Medulla oblongata (tissue), 1 donor: ENCODE measurements at regions not wholly inside any gene's neighbourhood (a gene's known extent, or its start where the extent isn't known, plus 50 kb on each side); places are given as distances from the start of the nearest gene placed in this dataset.
A peak's percentile ranks its signal among the peaks of the same experiment; 100 is the strongest.
"Not testable (repeated sequence)": the region's sequence is repeated elsewhere in the genome, so short reads cannot be mapped to it uniquely, and the experiment has no call there.

ENCODE experiments used
- DNase-seq: peaks from one replicate; pipeline ENCODE4 v3.0.0-alpha.2; 2015; ENCODE audit errors: extremely low spot score

DNA sequence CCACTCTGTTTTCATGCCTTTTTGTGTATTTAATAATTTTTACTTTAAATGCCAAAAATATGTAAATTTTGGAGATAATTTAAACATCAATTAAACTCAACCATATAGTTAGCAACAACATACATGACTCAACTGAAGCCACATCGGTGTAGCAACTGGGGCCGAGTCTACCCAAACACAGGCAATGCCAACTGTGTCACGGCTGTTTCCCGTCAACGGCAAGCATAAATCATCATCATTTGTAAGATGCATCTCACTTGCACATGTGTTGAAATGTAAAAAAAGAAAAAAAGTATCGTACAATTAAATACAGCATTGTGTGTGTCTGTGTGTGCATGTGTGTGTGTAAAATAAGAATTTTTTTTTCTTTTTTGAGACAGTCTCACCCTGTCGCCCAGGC, 160.1 kb upstream of the TAS2R1 start:
- DNase-seq: no peak

DNA sequence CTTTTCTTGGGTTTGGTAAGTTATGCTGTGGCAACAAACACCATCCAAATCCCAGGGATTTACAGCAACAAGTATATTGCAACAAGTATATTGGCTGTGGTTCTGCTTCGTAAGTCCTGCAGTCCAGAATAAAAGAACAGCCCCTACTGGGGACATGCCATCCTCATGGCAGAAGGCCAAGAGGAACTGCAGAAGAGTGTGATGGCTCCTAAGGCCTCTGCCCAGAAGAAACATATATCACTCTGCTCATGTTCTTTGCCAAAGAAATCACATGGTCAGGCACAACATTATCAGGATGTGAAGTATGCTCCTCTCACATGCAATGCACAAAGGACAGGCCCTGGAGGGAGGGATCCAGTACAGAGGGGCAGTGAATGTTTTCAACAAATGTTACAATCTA, 159.6 kb upstream of the TAS2R1 start:
- no peak for DNase-seq

DNA sequence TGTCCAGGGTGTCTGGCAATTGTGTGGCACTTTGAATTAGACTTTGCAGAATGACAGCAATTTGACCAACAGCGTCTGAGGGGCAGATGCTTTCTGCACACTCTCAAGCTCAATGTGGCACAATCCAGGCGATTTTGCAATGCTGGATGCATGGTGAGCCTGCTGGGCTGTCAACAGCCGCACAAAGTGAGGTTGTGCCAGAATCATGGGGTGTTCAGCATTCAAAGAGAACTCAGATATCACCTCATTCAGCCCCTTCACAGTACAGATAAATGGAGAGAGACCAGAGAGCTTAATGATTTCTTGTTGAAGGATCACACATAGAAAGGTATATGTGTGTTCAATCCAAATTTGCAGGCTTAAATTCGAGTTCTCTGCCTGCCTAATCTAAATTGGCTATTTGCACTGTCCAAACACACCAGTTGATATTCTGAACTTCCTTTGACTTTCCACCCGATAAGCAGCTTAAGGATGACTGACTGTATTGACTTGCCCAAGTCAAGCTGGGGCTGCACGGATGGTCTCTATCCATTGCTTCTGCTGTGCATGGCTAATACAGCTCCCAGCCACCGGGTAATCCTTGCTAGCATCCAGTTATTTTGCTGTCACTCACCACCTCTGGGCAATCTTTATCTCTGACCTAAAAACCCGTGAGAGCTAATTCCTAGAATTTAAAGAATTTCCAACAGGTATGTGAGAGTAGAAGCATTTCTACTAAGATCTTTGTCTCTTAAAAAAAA, 157.9 kb upstream of the TAS2R1 start:
- no peak for DNase-seq

DNA sequence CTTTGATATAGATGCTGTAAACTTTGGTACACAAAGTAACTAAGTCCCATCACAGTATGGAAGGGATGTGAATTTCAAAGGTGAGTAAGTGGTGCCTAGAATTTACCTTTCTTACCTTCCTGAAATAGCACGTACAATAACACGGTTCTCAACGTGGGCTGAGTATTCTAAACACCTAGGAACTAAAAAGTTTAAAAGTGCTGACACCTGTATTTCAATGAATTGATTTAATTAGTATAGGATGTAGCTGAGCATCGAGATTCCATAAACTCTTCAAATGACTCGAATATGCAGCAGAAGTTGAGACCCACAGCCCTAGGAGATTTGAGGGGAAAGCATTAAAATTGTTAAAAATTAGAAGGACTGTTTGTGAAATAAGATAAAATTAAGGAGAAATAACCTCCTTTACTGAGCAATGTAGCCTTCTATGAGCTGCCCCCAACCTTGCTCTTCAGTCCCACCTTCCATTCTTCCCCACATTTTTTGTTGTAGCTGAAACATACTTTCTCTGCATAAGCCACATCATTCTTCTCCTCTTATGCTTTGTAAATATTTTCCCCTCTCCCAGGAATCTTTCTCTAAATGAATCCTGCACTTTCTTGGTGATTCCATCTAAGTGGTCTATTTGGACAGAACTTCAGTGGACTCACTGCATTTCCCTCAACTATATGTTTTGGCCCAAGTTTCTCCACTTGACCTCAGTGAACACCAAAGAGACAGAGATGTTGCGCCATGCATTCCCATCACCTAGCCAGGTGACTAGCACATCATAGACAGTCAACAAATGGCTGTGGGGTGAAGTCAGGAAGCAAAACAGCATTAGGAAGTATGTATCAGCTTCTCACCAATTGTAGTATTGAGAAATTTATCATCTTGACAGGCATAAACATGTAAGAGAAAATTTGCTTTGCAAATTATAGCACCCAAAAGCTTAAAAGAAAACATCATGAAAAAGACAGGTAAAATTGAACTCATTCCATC, 156.5 kb upstream of the TAS2R1 start:
- DNase-seq: no peak

DNA sequence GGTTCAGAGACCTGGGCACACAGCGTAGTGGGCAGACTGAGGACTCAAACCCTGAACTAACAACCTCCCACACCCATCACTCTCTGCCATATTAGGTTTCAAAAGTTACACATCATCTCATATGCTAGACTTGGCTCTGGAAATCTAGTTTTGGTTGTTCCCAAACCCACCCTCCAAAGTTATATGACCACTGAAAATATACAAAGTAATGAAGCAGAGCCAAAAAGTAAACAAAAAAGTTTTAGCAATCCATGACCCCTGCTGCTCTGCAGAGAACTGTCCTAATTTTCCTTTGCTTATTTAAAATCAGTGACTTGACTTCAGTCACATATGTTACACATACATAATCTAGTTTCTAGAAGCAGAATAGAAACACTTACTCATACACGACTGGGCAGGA, 155.6 kb upstream of the TAS2R1 start:
- no peak for DNase-seq

DNA sequence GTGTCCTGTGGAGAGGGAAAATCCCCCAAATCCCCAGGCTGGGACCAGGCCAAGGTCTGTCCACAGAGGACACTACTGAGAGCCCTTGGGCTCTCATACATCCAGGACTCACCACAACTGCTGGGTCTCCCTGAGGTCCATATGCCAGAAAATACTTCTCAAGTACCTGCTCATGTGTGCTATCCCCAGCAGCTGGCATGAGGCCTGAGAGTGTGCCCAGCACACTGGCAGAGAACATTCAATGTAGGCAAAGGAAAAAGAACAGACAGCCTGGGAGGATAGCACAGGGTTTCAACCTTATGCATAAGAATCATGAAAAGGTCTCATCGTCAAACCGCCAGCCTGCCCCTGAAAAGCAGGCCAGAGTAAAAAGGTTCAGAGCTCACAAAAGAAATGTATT, 154.1 kb upstream of the TAS2R1 start:
- DNase-seq: no peak

DNA sequence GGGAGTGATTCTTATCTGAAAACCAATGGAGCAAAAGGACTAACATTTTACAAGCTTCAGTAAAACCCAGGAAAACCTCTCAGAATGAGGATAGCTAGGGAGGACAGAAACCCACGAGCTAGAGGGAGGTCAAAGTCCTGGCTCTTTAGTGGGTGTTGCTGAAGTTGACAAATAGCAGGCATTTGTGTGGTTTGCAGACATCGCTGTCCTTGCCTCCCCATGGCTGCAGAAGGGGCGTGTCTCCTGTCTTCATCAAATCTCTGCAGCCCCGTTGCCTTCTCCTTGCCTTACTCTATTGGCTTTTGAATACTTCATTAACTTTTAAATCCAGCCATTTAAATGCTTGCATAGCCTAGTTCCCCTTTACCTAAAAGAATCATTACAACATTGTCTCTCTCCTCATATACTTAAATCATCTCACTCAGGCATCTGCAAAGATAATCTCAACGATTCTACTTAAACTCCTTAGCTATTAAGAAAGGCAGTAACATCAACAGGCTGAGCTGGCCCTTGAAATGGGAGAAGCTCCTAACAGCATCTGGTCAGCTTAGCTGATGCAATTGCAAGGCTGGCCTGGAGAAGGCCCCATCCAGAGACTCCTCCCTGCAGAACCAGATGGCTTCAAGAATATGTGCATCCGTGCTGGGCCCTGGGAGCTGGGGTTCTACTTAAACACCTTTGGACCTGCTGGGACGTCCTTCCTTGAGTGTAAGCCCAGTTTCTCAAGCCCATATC, 152.8 kb upstream of the TAS2R1 start:
- DNase-seq: no peak

DNA sequence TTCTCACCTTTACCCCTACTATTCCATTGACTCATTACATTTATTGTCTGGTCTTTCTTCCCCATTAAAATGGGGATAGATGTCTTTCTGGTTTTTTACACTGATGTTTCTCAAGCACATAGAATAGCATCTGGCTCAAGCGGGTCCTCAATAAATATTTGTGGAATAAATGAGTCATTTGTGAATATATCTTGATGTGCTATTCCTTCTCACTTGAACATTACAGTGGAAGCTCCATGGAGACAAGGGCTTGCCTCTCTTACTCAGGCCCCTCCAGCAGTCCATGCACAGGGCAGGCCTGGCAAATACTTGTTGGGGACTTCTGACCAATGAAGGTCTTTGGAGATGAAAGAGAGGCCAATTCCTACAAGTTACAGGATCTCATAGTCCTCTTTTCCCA, 151.7 kb upstream of the TAS2R1 start:
- no peak for DNase-seq

DNA sequence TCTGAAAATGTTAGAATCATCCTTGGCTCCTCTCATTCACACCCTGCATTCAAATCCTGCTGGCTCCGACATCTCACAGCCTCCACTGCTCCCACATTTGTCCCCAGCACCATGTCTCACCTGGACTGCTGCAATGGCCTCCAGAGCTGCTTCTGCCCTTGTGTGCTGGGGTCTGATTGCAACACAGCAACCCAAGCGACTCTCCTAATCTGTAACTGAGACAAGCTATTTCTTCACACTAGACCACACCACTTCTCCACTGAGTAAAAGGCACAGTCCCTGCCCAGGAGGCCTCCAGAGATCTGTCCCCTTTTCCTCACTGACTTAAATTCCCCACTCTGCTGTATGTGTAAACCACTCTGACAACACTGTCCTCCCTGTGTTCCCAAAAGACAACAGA, 151.1 kb upstream of the TAS2R1 start:
- DNase-seq: no peak

DNA sequence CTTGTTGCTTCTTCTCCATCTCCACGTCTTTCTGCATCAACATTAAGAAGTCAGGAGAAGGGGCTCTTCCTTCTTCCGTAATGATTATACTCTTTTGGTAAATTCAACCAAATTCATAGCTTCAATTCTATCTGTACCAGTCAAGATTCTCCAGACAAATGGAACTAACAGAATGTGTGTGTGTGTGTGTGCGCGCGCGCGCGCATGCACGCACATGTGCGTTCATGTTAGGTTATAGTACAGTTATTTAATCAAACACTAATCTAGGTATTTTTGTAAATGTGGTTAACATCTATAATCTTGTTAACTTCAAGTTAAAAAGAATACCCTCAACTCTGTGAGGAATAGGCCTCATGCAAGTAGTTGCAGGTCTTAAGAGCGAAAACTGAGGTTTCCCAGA, 150.3 kb upstream of the TAS2R1 start:
- no peak for DNase-seq

DNA sequence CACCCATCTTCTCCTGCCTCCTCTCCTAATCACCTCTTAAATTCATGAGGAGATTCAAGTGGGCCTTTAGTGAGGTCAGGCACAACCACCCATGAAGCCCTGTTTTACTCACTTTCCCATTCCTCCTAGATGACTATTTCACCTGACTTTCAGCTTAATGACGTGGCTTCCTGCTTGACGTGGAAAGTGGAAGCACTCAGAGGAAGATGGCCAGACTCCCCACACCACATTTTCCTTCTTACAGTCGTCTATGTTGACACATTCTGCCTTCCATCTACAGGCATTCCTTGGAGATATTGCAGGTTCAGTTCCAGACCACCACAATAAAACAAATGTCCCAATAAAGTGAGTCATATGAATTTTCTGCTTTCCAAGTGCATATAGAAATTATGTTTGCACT, 146.4 kb upstream of the TAS2R1 start:
- DNase-seq: no peak

DNA sequence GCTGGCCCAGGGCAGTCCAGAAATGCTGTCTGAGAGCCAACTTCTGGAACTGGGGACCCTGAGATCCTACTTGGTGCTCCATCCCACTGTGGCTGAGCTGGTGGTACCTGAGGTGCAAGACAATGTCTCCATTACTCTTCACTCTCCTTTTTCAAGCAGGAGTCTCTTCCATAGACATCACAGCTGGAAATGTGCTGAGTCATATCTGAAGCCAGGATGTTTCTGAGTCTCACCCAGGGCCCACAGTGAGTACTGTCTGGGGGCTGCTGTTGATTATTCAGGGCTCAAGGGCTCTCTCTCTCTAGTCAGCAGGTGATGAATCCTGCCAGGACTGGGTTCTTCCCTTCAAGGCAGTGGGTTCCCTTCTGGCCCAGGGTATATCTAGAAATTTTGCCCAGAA, 145.2 kb upstream of the TAS2R1 start:
- DNase-seq: no peak

DNA sequence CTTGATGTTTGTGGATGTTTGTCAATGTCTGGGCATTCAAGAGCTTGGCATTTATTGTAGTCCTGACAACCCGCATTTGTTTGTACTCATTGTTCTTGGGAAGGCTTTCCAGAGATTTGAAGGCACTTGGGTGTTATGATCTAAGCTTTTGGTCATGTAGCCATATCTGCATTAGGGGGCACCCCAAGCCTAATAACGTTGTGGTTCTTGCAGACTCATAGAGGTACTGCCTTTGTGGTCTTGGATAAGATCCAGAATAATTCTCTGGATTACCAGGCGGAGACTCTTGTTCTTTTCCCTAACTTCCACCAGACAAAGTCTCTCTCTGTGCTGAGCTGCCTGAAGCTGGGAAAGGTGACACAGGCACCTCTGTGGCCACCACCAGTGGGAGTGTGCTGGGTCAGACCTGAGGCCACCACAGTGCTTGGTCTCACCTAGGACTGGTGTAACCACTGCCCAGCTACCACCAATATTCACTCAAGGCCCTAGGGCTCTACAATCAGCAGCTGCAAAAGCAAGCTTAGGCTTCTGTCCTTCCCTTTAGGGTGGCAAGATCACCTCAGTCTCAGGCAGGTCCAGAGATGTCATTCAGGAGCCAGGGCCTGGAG, 144.4 kb upstream of the TAS2R1 start:
- DNase-seq: peak; percentile 48

DNA sequence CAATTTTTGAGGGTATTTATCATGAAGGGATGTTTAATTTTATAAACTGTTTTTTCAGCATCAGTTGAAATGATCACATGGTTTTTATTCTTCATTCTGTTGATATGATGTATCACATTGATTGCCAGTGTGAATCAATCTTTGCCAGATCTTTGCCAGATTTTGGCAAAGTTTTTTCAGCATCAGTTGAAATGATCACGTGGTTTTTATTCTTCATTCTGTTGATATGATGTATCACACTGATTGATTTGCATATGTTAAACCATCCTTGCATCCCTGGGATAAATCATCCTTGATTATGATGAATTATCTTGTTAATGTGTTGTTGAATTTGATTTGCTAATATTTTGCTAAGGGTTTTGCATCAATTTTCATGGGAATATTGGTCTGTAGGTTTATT, 140.9 kb upstream of the TAS2R1 start:
- no peak for DNase-seq

DNA sequence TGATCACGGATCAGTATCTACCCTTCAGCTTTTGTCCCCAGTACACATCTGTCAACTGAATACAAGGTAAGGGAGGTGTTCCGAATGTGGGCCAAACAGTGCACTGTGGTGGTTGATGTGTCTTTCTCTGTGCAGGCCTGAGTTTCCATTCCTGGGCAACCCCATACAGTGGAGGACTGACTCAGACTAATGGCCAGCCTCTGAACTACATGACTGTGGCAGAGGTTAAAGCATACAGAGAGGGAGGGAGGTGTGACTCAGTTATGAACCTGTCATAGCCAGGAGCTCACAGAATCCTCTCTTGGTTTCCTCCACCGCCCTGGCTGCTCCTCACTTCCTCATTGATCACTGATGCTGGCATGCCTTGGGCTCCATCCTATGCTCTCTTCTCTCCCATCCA, 136.4 kb upstream of the TAS2R1 start:
- no peak for DNase-seq

DNA sequence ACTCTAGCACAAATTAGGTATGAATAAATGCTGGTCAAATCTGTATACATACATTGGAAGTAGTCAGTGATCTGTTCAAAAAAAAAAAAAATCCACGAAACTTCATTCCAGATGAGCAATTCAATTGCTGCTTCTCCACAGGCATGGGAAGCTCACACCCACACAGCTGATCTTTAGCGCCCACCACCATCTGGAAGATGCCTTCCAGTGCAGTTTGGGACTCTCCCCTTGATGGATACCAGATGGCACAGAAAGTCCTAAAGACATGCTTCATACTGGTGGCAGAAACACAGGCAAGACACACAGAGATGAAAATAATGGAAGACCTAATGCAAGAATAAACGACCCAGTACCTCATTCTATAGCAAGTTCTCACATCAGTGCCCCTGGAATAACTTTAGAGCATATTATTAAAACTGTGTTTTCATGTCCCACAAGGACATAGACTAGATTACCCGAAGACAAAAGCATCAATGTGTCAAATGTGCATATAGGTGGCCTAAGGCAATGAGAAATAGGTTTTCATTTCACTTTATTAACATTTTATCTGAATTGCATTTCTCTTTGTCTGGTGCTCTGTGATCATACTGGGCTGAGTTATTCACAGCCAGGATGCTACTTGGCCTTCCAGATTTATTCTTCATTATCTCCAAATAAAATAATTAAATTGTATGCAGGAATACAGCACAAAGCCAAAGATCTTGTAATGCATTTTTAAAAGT, 135.4 kb upstream of the TAS2R1 start:
- DNase-seq: no peak

DNA sequence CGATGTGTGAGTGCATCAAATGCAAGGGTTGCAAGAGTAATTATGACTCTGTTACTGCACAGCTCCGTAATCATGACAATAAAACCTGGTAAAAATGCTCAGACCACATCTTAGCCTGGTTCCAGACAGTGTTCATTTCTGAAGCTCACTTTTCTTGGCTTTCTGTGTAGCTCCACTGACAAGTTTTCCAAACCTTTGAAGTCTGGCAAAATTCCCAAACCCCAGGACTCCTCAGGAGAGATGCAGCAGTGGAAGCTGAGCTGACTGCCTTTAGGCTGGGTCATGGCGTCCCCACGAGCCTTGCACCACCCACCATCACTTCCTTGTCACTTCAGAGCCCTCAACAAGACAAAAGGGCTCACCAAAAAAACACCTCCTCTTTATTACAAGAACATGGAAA, 131.6 kb upstream of the TAS2R1 start:
- DNase-seq: no peak

DNA sequence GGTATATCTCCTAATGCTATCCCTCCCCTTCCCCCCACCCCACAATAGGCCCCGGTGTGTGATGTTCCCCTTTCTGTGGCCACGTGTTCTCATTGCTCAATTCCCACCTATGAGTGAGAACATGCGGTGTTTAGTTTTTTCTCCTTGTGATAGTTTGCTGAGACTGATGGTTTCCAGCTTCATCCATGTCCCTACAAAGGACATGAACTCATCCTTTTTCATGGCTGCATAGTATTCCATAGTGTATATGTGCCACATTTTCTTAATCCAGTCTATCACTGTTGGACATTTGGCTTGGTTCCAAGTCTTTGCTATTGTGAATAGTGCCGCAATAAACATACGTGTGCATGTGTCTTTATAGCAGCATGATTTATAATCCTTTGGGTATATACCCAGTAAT, 122.5 kb upstream of the TAS2R1 start:
- DNase-seq: not testable (repeated sequence)

DNA sequence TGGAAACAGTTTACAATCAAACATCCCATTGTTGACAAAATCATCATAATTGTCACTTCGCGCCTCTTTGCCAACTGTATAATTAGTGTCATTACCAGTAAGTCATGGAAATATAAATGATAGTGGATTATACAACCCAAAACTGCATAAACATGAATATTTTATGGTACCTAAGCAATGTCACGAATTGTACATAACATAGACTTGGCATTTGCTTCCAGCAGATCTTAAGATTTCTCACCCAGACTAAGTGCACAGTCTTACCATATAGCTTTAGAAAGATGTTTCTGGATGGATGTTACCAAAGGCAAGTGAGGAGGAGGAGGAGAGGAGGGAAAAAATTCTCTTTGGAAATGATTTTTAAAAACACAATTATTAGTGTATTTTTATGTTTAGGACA, 113.4 kb upstream of the TAS2R1 start:
- no peak for DNase-seq

DNA sequence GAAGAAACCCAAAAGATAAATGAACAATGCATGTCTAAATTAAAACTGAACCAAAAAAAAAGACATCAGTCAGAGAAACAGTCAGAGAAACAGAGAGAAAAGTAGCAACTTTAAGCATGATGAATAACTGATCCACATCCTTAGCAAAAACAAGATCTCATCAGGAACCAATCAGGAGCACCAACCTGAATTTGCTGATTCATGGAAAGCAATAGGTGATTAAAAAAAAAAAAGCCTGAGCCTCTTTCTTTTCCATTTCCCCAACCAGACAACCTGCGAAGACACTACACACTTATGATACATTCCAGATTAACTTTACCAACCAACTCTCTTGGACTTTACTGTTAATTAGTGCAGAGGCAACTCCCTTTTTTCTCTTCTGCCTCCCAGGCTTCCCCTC, 112.7 kb upstream of the TAS2R1 start:
- DNase-seq: no peak

DNA sequence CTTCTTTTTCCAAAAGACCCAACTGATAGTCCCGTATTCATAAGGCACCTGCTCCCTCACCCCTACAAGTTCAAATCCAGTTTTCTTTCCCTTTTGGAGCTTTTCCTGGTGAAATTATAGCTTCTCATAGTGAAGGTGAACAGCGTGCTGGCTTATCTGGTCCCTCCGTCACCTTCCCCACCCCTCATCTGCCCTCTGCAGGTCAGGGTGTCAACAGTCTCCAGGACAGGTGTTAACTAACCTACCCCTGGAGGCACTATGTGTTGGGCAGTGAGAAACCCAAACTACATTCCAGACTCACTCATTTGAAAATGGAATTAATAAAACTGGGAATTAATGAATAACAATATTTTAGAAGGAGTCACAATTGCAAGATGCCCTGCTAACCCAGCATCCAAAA, 109.0 kb upstream of the TAS2R1 start:
- no peak for DNase-seq
